Kidney (tissue), 13 donors: ENCODE measurements at regions not wholly inside any gene's neighbourhood (a gene's known extent, or its start where the extent isn't known, plus 50 kb on each side); places are given as distances from the start of the nearest gene placed in this dataset.

Experiments
- DNase-seq, 5 donors: peaks; one replicate each; pipeline ENCODE4 v3.0.0-alpha.2; 2013 to 2020
- FAIRE-seq: peaks from 2 replicates; lab custom pipeline; 2012; peaks lifted over from hg19 to GRCh38; lab: Jason Lieb, UNC
- H3K27ac ChIP-seq, 2 donors: one replicate each; pipeline ENCODE4 v1.7.0; 2013; ENCODE audit warnings: low read depth in 2 of 2, low read length in 2 of 2, inconsistent platforms in 1 of 2
- H3K27me3 ChIP-seq: one replicate; pipeline ENCODE4 v1.7.1; 2013; ENCODE audit warnings: low read length, inconsistent platforms; ENCODE audit not compliant: control insufficient read depth, insufficient read depth
- H3K36me3 ChIP-seq, 3 donors: one replicate each; pipeline versions ENCODE4 v1.7.0 to v1.7.1; 2013; ENCODE audit warnings: low read length in 3 of 3, control low read depth in 1 of 3, inconsistent platforms in 1 of 3; ENCODE audit not compliant: insufficient read depth in 3 of 3, control insufficient read depth in 2 of 3
- H3K4me1 ChIP-seq, 3 donors: one replicate each; pipeline versions ENCODE4 v1.7.0 to v1.7.1; 2013; ENCODE audit warnings: low read length in 3 of 3, inconsistent platforms in 1 of 3, low read depth in 1 of 3; ENCODE audit not compliant: control insufficient read depth in 2 of 3, insufficient read depth in 2 of 3
- H3K4me3 ChIP-seq, 3 donors: one replicate each; pipeline versions ENCODE4 v1.7.0 to v1.8.1; 2013; ENCODE audit warnings: low read length in 3 of 3, control low read depth in 1 of 3, inconsistent platforms in 1 of 3
- H3K9ac ChIP-seq, 3 donors: one replicate each; pipeline versions ENCODE4 v1.7.0 to v1.7.1; 2013; ENCODE audit warnings: low read length in 3 of 3, control low read depth in 1 of 3, inconsistent platforms in 1 of 3
- H3K9me3 ChIP-seq, 3 donors: one replicate each; pipeline versions ENCODE4 v1.7.0 to v1.7.1; 2013; ENCODE audit warnings: low read length in 3 of 3, control low read depth in 1 of 3, inconsistent platforms in 1 of 3; ENCODE audit not compliant: control insufficient read depth in 2 of 3, insufficient read depth in 1 of 3
- CTCF ChIP-seq: IDR thresholded peaks from 3 replicates; pipeline ENCODE4 v1.5.1; 2012; ENCODE audit warnings: mild to moderate bottlenecking, moderate library complexity, borderline replicate concordance; ENCODE audit not compliant: insufficient read depth; ENCODE audit errors: extremely low read depth
- intact Hi-C: fragments of 100-400 bp; cut with DNase I; formaldehyde crosslinking; loops from one replicate; pipeline ENCODE4 v1.11.1; 2022
- donor health status: control.
- donor health status: control.
- donor health status: control.
- donor health status: control.
- donor health status: control.
- donor health status: DM: yes; HTN: yes; CAD: no.
- donor health status: Normal renal cell carcinoma (clear cell type).

GRCh38 chr3:161925749-161926360 is 429.2 kb downstream of the OTOL1 start:
- no peaks in the 10 kb centered on the region for H3K9me3 ChIP-seq
- H3K4me3 ChIP-seq: no peak overlapping the region
- no peak overlapping the region for H3K9ac ChIP-seq
- no peaks in the 10 kb centered on the region for H3K4me1 ChIP-seq
- H3K36me3 ChIP-seq: no peaks in the 10 kb centered on the region
- DNase-seq: no peak
- no peaks in the 10 kb centered on the region for H3K27me3 ChIP-seq
- intact Hi-C loops: no loop called here
- TF ChIP-seq CTCF: no peak
- FAIRE-seq: no peak
- no peak overlapping the region for H3K27ac ChIP-seq

GRCh38 chr3:161927131-161927530 is 430.5 kb downstream of the OTOL1 start:
- no peak for DNase-seq
- no peaks in the 10 kb centered on the region for H3K36me3 ChIP-seq
- intact Hi-C loops: no loop called here
- no peak overlapping the region for H3K9ac ChIP-seq
- H3K4me3 ChIP-seq: no peak overlapping the region
- no peaks in the 10 kb centered on the region for H3K27me3 ChIP-seq
- H3K27ac ChIP-seq: no peak overlapping the region
- FAIRE-seq: no peak
- no peaks in the 10 kb centered on the region for H3K9me3 ChIP-seq
- no peaks in the 10 kb centered on the region for H3K4me1 ChIP-seq
- TF ChIP-seq CTCF: no peak

- no peaks in the 10 kb centered on the region for H3K4me1 ChIP-seq
- H3K9ac ChIP-seq: no peak overlapping the region
- DNase-seq: peak in 2 of 5 donors; percentile 11 to 43
- no peaks in the 10 kb centered on the region for H3K36me3 ChIP-seq
- H3K4me3 ChIP-seq: no peak overlapping the region
- no peak overlapping the region for H3K27ac ChIP-seq
- no peak for FAIRE-seq
- no peak for TF ChIP-seq CTCF
- H3K9me3 ChIP-seq: no peaks in the 10 kb centered on the region
- no peaks in the 10 kb centered on the region for H3K27me3 ChIP-seq
- intact Hi-C loops: no loop called here
Observed at GRCh38 chr3:161939918-161940620, 443.5 kb downstream of the OTOL1 start.
